Activated CD4-positive, CD25-positive, alpha-beta regulatory T cell treated with anti-CD3 and anti-CD28 coated beads, Interleukin-2, amount 50 U/mL, for 16 hours (primary cell): ENCODE measurements at regions not wholly inside any gene's neighbourhood (a gene's known extent, or its start where the extent isn't known, plus 50 kb on each side); places are given as distances from the start of the nearest gene placed in this dataset.

Source experiments
- DNase-seq: peaks from one replicate; pipeline ENCODE4 v3.0.0-alpha.2; 2020; ENCODE audit warnings: low read depth, low spot score

DNA sequence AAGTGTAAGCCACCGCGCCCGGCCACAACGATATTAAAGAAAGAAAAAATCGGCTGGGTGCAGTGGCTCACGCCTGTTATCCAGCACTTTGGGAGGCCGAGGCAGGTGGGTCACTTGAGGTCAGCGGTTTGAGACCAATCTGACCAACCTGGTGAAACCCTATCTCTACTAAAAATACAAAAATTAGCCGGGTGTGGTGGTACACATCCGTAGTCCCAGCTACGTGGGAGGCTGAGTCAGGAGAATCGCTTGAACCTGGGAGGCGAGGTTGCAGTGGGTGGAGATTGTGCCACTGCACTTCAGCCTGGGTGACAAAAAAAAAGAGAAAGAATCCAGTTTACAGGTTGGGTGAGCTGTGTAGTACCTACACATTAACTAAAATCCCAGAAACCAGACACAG, 99.9 kb upstream of the CACNA1A start:
- DNase-seq: no peak

DNA sequence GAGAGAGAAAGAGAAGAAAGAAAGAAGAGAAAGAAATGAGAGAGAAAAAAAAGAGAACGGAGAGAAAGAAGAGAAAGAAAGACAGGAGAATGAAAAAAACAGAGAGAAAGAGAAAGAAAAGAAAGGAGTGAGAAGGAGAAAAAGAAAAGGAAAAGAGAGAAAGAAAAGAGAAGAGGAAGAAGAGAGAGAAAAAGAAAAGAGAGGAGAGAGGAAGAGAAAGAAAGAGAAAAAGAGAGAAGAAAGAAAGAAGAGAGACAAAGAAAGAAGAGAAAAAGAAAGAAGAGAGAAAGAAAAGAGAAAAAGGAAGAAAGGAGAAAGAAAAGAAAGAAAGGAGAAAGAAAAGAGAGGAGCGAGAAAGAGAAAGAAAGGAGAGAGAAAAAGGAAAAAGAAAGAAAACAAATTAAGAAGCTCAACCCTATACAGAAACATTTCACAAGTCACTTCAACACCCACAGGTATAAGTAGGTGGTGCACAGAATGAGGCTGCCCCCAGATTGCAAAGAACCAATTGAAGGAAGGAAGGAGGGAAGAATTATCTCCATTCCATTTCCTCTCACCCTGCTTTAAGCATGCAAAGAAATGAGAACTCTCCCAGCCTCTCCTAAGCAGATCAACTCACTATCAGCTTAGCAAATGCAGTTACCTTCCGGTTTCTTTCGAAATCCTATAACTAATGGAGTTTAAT, 98.8 kb upstream of the CACNA1A start:
- no peak for DNase-seq

DNA sequence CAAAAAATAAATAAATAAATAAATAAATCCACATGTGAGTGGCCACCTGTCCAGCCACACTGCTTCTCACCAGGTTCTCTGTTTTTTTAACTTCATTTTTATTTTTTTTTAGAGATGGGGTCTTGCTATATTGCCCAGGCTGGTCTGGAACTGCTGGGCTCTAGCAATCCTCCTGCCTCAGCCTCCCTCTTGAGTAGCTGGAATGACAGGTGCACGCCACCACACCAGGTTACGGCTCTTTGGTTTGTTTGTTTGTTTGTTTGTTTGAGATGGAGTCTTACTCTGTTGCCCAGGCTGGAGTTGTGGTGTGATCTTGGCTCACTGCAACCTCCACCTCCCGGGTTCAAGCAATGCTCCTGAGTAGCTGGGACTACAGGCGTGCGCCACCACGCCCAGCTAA, 94.5 kb upstream of the CACNA1A start:
- DNase-seq: no peak

DNA sequence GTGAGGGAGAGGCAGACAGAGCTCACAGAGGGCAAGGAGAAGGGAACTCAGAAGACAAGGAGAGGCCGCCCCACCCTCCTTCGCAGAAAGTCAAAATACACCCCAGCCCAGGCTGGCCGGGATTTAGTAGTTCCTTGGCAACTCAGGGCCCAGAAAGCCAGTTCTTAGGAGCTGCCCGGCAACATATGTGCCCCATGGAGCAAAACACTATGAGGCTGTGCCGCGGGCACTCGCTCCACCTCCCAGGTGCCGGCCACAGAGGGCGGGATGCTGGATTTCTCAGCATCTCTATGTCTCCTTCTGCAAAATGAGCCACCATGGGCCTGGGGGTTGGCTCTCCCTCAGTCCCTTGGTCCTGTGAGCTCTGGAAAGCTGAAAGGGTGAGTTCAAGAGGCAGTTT, 93.8 kb upstream of the CACNA1A start:
- DNase-seq: no peak

DNA sequence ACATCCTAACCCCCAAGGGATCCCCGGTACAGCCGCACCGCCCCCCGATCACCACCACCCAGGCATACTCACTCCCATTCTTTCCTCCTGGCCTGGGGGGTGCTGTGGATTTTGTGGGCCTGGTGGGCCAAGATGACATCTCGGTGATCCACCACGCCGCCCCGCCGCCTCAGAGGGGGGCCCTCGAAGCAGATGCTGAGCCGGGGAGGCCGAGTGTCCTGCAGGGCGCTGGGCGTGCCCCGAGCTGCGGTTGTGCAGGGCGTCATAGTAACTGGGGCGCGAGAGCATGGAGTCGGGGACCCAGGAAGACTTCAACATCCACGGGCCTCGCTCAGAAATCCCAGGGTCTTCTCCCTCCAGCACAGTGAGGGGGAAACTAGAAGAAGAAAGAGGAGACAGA, 93.4 kb upstream of the CACNA1A start:
- DNase-seq: no peak

DNA sequence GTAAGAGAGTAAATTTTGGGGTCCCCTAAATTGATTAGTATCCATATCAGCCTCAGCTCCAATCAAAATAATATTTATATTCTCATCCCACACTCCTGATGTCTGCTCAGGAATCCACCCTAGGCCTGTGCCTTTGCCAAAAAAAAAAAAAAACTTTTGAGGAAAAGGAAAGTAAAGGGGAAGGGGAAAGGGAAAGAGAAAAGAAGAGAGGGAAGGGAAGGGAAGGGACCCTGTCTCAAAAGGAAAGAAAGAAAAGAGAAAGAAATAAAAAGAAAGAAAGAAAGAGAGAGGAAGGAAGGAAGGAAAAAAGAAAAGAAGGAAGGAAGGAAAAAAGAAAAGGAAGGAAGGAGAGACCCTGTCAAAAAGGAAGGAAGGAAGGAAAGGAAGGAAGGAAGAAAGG, 91.8 kb upstream of the CACNA1A start:
- DNase-seq: no peak

DNA sequence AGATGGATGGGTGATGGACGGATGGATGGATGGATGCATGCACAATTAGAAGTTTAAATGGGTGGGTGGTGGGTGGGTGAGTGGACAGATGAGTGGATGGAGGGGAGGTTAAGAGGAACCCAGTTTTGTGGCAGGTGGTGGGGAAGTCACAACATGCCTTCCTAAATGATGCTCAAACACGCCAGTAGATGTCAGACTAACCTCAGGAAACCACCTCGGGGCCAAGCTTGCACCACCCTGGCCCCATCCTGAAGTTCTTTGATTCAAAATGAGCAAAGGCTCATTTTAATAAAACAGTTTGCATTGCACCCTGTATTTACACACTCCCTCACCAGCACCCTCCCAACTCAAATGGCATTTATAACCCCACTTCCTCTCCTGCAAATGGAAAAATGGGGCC, 91.4 kb upstream of the CACNA1A start:
- no peak for DNase-seq

DNA sequence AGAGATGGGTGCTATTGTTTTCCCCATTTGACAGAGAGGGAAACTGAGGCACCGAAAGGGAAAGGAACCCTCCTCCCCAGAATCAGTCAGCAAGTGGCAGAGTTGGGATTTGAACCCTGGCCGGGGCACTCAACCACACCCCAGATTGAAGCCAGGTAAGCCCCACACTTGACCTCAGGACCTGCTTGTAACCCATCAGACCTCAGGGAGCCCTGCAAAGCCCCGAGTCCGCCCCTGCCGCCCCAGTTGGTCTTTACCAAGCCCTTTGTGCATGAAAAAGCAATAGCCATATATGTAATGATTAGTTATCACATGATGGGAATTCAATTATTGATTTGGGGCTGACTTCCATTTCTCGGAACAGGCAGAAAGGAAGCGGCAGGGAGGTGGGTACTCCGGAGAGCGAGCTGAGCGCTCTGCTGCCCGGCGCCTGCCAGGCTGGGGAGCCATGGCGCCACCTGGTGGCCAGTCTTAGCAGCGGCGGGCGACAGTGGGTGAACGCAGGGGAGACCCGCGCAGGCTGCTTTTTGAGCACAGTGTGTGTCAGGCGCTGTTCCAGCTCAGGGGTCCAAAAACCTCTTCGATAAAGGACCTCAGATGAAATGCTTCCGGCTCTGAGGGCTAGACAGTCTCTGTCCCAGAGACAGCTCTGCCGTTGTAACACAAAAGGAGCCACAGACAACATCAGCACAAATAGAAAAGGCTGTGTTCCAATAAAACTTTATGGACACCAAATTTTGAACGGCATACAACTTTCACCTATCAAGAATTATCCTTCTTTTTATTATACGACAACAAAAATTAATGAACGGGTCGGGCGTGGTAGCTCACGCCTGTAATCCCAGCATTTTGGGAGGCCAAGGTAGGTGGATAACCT, 82.9 kb upstream of the CACNA1A start:
- DNase-seq: peak; percentile 66

DNA sequence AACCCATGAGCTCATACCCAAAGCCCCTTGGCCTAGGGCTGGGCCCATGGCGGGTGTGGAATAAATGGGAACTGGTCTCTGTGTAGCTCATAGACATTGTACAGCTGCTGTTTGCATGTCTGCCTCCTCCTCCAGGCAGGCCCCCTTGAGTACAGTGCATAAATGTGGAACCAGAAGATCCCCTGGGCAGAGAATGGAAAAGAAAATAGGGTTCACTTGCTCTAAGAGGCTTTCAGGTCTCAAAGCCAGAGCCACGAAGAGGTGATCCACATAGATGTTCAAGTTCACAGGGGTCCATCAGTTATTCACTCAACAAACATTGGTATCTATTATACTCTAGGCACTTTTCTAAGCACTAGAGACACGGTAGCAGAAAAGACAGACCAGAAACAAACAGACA, 79.2 kb upstream of the CACNA1A start:
- DNase-seq: no peak

DNA sequence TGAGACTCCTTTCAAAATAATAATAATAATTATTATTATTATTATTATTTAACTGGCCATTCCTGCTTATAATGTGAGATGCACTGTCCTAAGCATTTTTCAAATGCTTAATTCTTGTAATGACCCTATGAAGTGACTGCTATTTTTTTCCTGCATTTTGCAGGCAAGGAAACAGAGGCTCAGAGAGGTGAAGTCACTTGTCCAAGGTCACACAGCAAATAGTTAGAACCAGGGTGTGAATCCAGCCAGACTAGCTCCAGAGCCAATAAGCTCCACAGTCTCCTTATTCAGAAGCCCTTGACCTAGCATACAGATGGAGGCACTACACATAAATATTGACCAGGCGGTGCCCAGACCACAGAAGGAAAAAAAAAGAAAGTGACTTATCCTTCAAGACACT, 77.5 kb upstream of the CACNA1A start:
- no peak for DNase-seq

DNA sequence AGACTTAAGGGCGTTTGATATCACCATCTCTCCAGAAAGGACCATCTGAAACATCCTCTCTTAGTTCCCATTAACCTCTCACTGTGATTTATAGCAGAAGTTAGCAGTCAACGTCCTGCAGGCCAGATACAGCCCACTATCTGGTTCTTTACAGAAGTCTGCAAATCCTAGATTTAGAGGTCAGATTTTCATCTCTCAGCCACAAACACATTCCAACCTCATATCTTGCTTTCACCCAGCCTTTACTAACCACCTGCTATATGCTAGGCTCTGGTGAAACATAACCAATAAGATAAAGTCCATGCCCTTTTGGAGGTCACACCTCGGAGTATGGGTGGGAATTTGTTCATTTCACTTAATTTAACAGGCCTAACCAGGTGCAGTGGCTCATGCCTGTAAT, 76.8 kb upstream of the CACNA1A start:
- DNase-seq: no peak

DNA sequence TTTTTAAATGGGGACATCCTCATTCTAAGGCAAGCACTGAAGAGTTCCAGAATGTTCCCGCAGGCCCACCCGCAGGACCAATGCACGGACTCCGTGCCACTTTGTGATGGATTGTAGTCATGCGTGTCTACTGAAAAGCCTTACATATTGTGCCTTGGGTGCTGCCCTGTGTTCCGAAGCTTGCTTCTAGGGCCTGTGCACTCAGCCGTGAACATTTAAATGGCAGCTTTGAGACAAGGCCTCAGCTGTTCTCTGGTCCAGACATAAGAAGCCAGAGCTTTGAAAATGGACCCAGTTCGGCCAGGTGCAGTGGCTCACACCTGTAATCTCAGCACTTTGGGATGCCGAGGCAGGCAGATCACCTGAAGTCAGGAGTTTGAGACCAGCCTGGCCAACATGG, 75.3 kb upstream of the CACNA1A start:
- DNase-seq: no peak

DNA sequence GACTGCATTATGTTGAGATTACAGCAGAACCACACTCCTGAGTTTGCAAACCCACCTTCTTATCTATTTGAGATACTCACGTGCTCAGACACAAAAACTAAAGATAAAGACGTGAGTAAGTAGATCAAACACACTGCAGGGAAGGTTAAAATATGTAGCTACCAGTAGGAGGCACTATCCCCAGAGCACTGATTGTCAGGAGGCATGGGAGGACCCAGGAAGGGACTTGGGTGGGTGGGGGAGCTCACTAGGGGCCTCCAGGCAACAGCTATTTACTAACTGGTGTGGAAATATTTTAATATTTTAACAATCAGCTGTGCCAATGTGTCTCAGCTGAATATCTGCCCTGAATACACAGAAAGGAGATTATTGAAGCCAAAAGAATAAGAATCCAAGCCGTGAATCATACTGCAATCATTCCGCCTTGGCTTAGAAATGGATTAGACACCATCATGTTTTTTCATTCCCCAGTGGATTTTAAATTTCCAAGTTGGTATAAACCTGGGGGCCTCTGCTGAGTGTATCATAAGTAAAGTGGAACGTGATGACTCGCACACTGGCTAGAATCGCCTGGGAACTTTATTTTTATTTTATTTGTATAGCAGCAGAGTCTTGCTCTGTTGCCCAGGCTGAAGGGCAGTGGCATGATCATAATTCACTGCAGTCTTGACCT, 73.2 kb upstream of the CACNA1A start:
- DNase-seq: no peak

DNA sequence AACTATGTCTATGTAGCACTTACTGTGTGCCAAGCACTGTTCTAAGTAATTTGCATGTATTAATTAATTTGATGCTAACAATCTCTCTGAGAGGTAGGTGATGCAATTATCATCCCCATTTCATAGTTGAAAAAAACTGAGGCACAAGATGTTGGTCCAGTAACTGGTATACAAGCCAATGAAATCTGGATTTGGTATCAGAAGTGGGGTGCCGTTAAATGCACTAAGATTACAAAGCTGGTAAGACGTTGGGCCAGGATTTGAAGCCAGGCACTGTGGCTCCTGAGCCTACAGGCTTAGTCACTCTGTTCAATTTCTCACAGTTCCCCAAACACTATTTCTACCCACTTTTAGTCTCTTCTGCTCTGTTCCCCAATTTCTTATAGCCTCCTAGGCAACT, 70.4 kb upstream of the CACNA1A start:
- DNase-seq: no peak

DNA sequence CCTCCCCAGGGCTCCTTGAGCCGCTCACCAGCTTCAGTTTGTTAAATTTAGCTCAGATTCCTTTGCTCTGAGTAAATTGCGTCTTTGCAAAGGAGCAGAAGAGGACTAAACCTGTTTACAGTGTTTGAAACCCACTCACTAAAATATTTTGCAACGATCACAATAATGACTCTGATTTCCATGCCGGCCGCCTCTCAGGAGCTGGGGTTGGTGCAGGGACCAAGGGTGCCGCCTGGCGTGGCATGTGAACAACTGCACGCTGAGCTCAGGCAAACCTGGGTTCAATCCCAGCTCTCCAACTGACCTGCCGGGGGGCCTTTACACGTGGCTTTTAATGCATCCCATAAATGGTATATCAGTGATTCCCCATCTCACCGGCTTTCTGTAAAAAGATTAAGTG, 68.7 kb upstream of the CACNA1A start:
- DNase-seq: no peak

DNA sequence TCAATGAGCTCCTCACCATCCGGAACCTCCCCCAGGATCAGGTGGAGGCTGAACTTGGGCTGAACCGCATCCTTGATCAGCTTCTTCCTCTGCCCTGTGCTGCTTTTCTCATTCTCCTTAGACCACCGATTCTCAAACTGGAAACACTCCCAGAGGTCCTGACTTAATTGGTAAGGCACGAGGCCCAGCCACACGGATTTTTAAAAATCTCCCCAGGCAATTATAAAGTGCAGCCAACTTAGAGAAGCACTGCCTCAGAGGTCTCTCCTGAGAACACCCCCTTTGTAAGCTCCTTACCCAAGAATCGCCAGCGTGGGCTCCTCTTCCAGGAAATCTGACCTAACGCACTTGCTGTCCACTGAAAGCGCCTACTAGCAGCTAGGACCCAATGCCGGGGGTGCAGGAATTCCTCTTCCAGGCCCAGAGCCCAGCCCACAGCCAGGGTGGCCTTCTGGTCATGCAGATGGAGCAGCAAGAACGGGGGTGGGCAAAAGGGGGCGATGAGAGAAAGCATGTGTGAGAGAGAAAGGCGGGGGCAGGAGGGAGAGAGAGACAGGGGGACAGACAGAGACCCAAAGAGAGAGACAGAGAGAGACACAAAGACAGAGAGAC, 66.9 kb upstream of the CACNA1A start:
- DNase-seq: no peak

DNA sequence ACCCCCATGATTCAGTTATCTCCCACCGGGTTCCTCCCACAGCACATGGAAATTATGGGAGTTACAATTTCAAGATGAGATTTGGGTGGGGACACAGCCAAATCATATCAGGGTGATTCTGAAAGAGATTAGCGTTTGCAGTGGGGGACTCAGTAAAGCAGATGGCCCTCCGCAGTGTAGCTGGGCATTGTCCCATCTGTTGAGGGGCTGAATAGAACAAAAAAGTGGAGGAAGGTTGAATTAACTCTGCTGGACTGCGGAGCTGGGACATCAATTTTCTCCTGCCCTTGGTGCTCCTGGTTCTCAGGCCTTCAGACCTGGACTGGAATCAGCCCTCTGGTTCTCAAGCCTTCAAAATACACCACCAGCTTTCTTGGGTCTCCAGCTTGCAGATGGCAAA, 55.2 kb upstream of the CACNA1A start:
- DNase-seq: no peak

DNA sequence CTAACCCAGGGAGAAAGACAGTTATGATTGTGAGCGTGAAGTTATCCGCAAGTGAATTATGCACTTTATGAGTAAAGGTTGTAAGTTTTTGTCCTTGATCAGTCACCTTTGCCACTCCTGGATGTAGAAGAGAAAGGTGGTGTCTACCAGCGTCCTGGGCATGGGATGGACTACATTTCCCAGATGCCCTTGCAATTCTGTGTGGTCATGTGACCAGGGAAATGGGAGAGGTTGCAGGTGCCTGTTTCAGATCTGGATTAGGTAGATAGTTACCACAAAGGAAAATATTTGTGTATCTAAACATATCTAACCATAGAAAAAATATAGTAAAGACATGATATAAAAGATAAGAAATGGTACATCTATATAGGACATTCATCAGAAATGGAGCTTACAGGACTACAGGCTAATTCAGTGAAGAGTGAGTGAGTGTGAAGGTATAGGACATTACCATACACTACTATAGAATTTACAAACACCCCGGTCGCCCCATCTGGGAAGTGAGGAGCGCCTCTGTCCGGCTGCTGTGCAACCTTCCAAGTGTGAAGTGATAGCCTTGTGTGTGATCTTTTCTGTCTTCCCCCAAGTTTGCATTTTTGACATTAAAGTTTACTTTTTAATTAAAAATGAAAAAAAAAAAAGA, 51.6 kb upstream of the CACNA1A start:
- no peak for DNase-seq

DNA sequence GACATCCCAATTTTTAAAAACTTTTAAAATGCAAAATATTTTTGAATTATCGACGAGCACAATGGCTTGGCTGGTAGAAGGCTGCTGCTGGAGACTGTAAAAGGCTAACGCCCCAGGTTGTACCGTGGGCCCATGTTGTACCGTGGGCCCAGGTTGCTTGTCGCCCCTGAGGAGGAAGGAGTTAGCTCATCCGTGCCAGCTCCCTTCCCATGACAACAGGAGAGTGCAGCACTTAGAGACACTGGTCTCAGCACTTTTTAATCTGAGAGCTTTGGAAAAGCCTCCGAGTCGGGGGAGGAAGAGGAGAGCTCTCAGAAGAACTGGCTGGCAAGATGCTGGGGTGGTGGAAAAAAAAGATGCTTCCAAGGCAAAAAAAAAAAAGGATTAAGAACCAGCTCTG, 50.3 kb upstream of the CACNA1A start:
- no peak for DNase-seq
